ENCODE measurements at regions not wholly inside any gene's neighbourhood (a gene's known extent, or its start where the extent isn't known, plus 50 kb on each side); places are given as distances from the start of the nearest gene placed in this dataset.

- no peak for DNase-seq
These were observed 195.5 kb upstream of the CADM1 start for GRCh38 chr11:115699733-115700132.

- no peak for DNase-seq
These were observed 195.1 kb upstream of the CADM1 start for GRCh38 chr11:115699326-115699725.

DNA sequence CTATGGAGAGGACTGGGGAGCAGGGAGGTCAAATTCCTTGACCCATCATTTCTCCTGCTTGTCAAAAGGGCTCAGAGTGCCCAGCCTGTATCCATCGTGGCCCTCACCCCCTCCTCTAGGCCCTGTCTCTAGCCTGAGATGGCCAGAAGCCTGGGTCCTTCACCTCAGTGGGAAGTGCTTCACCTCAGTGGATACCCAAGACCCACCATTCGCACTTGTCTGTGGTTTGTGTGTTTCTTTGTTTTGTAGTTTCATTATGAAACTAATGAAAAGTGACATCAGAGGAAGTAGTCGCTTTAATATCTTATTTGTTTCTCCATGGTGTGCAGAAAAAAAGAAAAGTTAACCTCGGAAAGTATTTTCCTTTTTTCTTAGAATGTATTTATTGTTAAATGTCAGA, 194.0 kb upstream of the CADM1 start:
- no peak for DNase-seq

GRCh38 chr11:115696563-115696962, 192.3 kb upstream of the CADM1 start:
- no peak for DNase-seq

DNA sequence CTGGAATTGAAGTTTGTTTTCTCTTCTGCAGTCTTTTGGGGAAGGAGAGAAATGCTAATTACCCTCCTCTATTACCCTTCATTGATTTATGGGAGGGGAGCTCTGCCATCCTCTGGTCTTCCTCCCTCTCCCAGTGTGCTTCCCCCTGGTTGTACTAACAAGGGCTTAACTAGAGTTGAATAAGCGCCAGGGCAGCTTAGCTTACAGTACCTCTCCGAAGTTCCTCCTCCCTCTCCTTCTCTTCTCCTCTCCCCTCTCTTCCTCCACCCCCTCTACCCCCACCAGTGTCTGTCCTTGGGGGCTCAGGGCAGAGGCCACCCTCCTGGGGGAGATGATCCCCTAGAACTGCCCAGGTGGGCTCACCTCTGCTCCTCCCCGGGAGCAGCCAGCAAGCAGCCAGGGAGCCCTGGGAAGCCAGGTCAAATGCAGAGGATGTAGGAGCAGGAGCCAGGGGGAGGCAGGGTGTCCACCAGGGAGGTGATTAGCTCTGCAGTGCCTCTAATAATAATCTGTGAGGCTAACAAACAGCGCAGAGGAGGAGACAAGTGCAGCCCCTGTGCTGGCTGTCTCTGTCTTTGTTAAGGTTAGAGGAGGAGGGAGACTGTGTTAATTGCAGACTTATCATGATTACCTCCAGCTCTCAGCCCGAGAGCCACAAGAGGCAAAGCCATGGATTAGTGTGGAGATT, 191.6 kb upstream of the CADM1 start:
- DNase-seq, result no peak

- no peak for DNase-seq
These were observed 188.8 kb upstream of the CADM1 start for GRCh38 chr11:115693002-115693401.

- DNase-seq, result no peak
These were observed 186.8 kb upstream of the CADM1 start for GRCh38 chr11:115691030-115691429.

- DNase-seq, result no peak
These were observed 183.7 kb upstream of the CADM1 start for GRCh38 chr11:115687934-115688333.

DNA sequence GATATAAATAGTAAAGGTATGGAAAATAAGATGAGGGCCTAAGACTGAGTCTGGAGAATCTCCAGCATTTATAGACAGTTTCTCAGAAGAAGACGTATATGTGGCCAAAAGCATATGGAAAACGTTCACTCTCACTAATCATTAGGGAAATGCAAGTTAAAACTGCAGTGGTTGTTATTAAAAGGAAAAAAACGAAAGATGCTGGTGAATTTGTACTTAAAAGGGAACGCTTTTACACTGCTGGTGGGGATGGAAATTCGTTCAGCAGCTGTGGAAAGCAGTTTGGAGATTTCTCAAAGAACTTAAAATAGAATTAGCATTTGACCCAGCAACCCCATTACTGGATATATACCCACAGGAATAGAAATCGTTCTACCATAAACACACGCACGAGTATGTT, 180.5 kb upstream of the CADM1 start:
- no peak for DNase-seq

DNA sequence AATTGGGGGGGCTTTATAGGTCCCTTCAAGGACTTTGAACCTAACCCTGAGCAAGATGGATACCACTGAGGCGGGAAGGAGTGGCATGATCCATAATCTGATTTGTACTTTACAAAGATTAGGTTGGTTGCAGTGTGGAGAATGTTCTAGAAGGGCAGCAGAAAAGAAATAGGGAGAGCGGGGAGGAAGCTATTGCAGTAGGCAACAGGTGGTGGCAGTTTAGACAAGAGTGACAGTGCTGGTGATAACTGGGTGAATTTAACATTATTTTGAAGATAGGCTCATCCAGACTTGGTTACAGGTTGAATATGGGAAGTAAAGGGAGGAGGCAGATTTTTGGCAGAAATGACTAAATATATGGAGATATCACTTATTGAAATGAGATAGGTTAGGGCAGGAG, 179.9 kb upstream of the CADM1 start:
- DNase-seq, result no peak

DNA sequence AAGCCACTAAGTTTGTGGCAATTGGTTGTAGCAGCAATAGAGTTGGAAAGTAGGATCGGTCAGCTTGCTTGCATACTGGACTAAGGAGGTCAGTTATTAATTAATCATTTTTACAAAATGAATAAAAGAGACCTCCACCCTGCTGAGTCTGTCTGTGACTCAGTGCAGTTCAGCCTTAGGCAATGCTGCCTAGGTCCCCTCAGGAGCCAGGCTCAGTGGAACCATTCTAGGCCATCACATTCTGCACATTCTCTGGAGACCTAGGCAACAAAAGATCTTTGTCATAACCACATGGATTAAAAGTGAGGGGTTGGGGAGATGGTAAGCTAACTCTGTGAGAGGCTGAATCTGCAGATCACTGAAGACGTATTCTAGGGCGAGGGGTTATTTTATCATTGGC, 178.7 kb upstream of the CADM1 start:
- no peak for DNase-seq

- no peak for DNase-seq
These were observed 177.9 kb upstream of the CADM1 start for GRCh38 chr11:115682101-115682500.

- DNase-seq, result no peak
These were observed 175.7 kb upstream of the CADM1 start for GRCh38 chr11:115679945-115680344.

DNA sequence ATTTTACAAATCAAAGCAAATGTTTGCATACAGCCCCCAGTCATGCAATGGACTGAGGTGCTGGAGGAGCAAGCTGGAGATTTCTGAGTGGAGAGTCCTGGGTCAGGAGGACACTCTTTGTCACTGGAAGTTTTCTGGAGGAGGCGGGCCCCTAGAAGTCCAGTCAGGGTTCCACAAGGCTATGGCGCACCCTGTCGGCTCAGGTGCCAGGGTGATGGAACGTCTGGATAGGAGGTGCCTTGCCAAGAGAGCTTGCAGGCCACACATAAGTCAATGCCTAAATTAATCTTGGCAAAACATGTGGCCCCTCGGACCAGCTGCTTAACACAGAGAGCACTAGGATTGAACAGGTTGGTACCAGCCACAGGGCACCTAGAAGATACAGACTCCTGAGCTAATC, 174.7 kb upstream of the CADM1 start:
- DNase-seq, result no peak

GRCh38 chr11:115677190-115677589, 173.0 kb upstream of the CADM1 start:
- DNase-seq, result no peak

DNA sequence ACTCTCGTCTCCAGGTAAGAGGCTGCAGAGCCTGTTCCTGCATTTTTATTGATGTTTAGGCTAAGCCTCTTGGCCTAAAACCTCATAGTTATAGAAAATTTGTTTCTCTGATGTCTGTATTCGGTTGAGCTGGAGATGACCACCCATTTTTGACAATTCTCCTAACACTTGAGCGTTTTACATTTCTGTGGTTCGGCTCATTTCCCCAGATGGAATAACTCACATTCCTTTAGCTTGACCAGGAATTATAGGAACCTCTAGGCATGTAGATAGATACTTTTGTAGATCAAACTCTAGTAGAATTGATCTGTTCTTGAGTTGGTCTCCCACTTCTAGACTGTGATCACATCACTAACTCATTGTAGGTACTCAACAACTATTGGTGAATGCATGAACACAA, 172.6 kb upstream of the CADM1 start:
- no peak for DNase-seq

DNA sequence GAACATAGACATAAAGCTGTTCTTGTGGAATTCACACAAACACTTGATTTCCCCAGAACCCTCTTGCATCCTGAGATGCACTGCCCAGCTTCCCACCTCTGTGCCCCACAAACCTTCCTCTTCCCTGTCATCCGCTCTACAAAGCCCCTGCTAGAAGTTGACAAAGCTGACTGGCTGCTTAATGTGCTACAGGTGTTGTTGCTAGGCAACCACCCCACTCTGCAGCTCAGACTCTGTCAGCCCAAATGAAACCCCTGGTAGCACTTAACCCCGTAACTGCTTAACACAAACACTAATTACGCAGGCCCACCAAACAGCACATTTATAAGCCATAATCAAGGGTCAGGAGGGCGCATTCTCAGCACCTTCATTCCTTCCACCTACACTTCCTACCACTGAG, 172.0 kb upstream of the CADM1 start:
- DNase-seq, result no peak

- no peak for DNase-seq
These were observed 170.8 kb upstream of the CADM1 start for GRCh38 chr11:115674937-115675544.

DNA sequence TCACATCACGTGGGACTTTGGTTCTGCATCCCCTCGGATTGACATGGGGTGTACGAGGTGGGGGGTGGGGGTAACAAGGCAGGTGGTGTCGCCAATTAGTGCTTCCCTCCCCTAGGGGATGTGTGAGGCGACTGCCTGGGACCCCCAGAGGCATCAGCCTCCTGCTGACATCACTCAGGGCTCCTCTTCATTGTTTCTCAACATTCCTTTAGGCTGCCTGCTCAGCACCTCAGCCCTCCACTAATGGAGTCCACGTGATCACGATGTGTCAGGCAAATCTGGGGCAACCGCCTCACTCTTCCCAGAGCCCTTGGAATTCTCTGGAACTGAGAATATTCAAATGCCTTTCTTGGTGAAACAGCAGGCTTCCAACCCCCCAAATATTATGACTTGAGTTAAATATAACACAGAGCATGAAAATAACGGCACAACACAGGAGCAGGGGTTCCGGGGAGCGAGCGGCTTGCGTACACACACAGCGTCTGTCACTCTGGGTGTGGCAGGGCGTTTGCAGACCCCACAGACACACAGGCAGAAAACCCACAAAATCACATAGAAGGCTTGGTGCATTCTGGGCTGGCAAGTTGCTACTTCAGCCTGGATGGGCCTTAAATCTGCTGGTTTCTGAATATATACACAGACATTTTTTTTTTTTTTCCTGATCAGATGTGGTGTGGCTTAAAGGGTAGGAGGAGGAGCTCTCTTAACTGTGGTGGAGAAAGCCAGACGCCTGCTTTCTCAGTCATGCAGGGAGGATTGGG, 170.1 kb upstream of the CADM1 start:
- DNase-seq, result no peak

- DNase-seq, result no peak
These were observed 169.5 kb upstream of the CADM1 start for GRCh38 chr11:115673720-115674119.

DNA sequence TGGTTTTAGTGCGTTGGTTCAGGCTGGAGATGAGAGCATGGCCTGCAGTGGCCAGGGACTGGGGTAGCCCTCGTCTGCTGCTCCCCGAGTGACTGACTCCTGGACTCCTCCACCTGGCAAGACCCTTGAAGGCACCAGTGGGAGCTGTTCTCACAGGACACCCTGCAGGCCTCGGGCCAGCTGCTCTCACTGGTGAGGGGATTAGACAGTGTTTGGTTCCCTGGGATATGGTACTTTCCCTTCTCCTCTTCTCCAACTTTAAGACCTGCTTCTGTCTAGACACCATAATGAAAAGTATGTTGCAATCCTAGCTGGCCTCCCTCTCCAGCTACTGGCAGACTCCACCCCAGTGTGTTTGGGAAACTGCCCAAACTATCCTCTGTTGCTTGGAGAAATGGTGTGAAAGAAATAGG, 168.8 kb upstream of the CADM1 start:
- DNase-seq, result no peak

- no peak for DNase-seq
These were observed 168.2 kb upstream of the CADM1 start for GRCh38 chr11:115672412-115672811.

DNA sequence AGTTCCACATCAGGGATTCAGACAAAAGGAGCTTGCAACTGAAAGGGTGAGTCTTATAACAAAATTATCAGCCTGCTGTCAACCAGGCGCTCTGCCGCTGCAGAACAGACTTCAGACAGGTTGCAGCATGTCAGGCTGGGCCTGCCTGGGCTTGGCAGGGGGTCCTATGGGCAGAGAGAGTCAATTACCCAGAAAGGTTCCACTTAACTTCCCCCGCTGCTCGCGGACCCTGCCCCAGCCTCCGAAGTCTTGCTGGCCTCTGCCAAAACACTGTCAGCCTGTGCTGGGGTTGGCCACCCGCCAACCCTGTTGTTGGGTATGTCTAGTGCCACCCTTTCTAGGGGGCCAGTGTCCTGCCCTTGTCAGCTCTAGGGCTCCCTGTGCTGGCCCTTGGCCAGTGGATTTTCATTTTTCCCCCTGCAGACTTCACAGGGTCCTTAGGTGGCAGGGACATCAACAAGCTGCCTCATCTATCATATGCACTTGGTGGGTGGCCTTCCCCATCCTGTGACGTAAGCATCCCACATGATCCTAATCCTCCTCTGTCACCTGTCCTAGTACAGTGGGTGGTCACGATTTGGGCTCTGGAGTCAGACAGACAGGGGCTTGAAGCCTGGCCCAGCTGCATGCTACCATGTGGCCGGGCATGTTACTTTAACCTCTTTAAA, 166.5 kb upstream of the CADM1 start:
- DNase-seq, result peak; percentile 61

DNA sequence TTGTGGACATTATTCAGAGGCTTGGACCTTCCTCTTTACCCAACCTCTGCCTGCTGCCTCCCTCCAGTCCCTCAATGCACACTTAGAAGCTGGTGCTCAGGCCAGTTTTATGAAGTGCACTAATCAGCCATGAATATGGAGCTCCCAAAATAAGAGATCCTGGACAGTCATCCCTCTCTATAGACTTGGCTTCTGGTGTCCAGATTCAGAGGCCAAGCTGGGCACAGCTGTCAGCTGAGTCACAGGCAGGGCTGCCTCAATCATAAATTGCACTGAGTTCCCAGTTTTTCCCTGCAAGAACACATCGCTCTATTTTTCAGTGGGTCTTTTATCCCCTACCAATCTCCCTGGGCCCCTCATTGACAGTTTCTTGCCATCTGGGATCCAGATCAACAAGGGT, 161.7 kb upstream of the CADM1 start:
- DNase-seq, result no peak
